ENCODE measurements at regions not wholly inside any gene's neighbourhood (a gene's known extent, or its start where the extent isn't known, plus 50 kb on each side); places are given as distances from the start of the nearest gene placed in this dataset.
"Not testable (repeated sequence)": the region's sequence is repeated elsewhere in the genome, so short reads cannot be mapped to it uniquely, and the experiment has no call there.

- CTCF ChIA-PET = interaction anchor here (1.0 kb wide), 1 partner anchor 13 kb away, joined by 3 read pairs; no protein-coding TSS in a partner anchor
- ATAC-seq; H3K4me3 Mint-ChIP-seq; H3K9me3 Mint-ChIP-seq; DNase-seq (ENCODE audit: low spot score); H3K27ac Mint-ChIP-seq; POLR2A ChIA-PET; H3K36me3 Mint-ChIP-seq: not testable (repeated sequence)
- H3K27me3 Mint-ChIP-seq (ENCODE audit: low read depth) = peaks cover 12% of the 10 kb centered on the region
- peaks cover 56% of the 10 kb centered on the region for H3K4me1 Mint-ChIP-seq
Observed at GRCh38 chr20:1814861-1815260, 80.3 kb upstream of the SIRPA start.

DNA sequence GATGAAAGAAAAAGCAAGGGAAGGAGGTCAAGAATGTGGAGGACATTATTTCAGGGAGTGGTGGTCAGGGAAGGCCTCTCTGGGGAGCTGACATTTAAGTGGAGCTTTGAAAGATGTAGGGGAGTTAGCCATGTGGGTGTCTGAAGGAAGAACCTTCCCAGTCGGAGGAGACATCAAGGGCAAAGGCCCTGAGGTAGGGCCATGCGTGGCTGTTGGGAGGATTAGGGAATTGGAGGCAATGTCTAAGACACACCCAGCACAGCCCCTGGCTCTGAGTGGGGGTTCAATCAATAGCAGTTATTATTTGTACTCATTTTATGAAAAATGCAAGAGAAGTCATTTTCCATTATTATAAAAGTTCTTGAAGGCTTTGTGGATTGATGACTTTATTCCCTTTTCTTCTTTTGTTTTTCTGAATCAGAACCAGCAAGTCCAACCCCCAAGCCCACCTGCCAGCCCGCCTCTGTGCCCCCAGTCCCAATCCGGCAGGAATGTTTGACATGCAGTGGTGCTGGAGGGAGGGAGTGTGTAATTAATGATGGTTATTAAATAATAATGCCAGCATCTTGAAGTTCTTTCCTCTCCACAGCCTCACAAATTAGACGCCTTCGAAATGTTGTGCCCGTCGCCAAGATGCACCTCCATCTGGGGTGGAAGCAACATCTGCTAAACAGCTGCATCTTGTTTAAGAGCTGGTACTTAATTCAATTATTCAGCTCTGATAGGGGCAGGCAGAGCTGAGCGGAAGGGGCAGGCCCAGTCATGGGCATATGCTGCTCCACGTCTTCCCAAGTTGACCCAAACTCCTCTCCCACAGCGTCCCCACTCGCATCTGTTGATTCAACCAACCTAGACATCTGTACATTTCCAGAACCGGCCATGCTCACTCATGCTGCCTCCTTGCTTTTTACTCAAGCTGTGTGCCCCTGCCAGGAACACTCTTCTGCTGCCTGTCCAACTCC lies 81.3 kb upstream of the SIRPA start:
- Mint-ChIP-seq H3K27ac (no peak overlapping the region), H3K4me3 (no peak overlapping the region), H3K27me3 (ENCODE audit: low read depth) (peaks cover 12% of the 10 kb centered on the region), H3K36me3 (no peaks in the 10 kb centered on the region), H3K4me1 (peaks cover 53% of the 10 kb centered on the region), H3K9me3 (no peaks in the 10 kb centered on the region)
- CTCF ChIA-PET = interaction anchor here (1.0 kb wide), 1 partner anchor 12 kb away, joined by 3 read pairs; no protein-coding TSS in a partner anchor
- TF ChIP-seq ATF2 (CRISPR knock-in tag; IDR thresholded peaks at IDR 0.05; ENCODE audit: borderline replicate concordance, low read depth) = no peak
- TF ChIP-seq, protein P1, sequence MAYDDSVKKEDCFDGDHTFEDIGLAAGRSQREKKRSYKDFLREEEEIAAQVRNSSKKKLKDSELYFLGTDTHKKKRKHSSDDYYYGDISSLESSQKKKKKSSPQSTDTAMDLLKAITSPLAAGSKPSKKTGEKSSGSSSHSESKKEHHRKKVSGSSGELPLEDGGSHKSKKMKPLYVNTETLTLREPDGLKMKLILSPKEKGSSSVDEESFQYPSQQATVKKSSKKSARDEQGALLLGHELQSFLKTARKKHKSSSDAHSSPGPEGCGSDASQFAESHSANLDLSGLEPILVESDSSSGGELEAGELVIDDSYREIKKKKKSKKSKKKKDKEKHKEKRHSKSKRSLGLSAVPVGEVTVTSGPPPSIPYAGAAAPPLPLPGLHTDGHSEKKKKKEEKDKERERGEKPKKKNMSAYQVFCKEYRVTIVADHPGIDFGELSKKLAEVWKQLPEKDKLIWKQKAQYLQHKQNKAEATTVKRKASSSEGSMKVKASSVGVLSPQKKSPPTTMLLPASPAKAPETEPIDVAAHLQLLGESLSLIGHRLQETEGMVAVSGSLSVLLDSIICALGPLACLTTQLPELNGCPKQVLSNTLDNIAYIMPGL (CRISPR knock-in tag; IDR thresholded peaks at IDR 0.05) = no peak
- no peak for TF ChIP-seq E2F1 (CRISPR knock-in tag; IDR thresholded peaks at IDR 0.05)
- TF ChIP-seq TEAD1 (CRISPR knock-in tag; IDR thresholded peaks at IDR 0.05) = no peak
- TF ChIP-seq ESRRA (CRISPR knock-in tag; IDR thresholded peaks at IDR 0.05; ENCODE audit: borderline replicate concordance) = no peak
- no peak for TF ChIP-seq ZNF396 (CRISPR knock-in tag; IDR thresholded peaks at IDR 0.05; ENCODE audit: borderline replicate concordance)
- no peak for TF ChIP-seq JAZF1 (CRISPR knock-in tag; IDR thresholded peaks at IDR 0.05)
- no peak for TF ChIP-seq HMGA2 (CRISPR knock-in tag; IDR thresholded peaks at IDR 0.05)
- TF ChIP-seq NR2C2 (CRISPR knock-in tag; IDR thresholded peaks at IDR 0.05) = no peak
- TF ChIP-seq CBFB (CRISPR knock-in tag; IDR thresholded peaks at IDR 0.05; ENCODE audit: low read depth) = no peak
- no peak for TF ChIP-seq KAT7 (CRISPR knock-in tag; IDR thresholded peaks at IDR 0.05; ENCODE audit: borderline replicate concordance)
- no peak for TF ChIP-seq MYBL2 (CRISPR knock-in tag; IDR thresholded peaks at IDR 0.05)
- POLR2A ChIA-PET = no interaction called here
- DNase-seq (ENCODE audit: low spot score) (no peak), ATAC-seq (no peak)

DNA sequence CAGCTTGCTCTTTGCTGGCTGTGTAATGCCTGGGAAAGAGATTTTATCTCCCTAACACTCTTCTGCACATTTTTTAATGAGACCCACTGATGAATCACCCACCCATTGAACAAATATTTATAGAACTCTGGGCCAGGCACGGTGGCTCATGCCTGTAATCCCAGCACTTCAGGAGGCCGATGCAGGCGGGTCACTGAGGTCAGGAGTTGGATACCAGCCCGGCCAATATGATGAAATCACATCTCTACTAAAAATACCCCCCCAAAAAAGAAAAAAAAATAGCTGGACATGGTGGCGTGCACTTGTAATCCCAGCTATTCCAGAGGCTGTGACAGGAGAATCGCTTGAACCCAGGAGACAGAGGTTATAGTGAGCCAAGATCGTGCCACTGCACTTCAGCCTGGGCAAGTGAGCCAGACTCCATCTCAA lies 82.1 kb upstream of the SIRPA start:
- ATAC-seq = no peak
- H3K27me3 Mint-ChIP-seq (ENCODE audit: low read depth) = peaks cover 12% of the 10 kb centered on the region
- no peaks in the 10 kb centered on the region for H3K9me3 Mint-ChIP-seq
- H3K36me3 Mint-ChIP-seq = no peaks in the 10 kb centered on the region
- H3K4me3 Mint-ChIP-seq = no peak overlapping the region
- H3K27ac Mint-ChIP-seq = no peak overlapping the region
- ChIA-PET CTCF (interaction anchor here (1.5 to 1.8 kb wide), 2 partner anchors 10 to 12 kb away, joined by 6 to 16 read pairs; no protein-coding TSS in a partner anchor), POLR2A (no interaction called here)
- TF ChIP-seq E2F5 (CRISPR knock-in tag; IDR thresholded peaks at IDR 0.05) = no peak
- TF ChIP-seq GABPB1 (CRISPR knock-in tag; IDR thresholded peaks at IDR 0.05) = peak; percentile 48; the same call in 1 of the 2 replicates
- no peak for DNase-seq (ENCODE audit: low spot score)
- peaks cover 53% of the 10 kb centered on the region for H3K4me1 Mint-ChIP-seq

Data from WTC11 (cell line).